Prostate gland (tissue), 2 donors: ENCODE measurements at regions not wholly inside any gene's neighbourhood (a gene's known extent, or its start where the extent isn't known, plus 50 kb on each side); places are given as distances from the start of the nearest gene placed in this dataset.

Experiments
- DNase-seq: peaks from one replicate; pipeline ENCODE4 v3.0.0-alpha.2; 2019; ENCODE audit warnings: low spot score
- H3K27ac ChIP-seq, 2 donors: fragments of 200-600 bp; sonication (generic); 2 replicates each; pipeline ENCODE4 v1.5.1; 2017 to 2019
- H3K27me3 ChIP-seq: fragments of 200-600 bp; sonication (generic); replicated peaks from 2 replicates; pipeline ENCODE4 v1.5.1; 2019; ENCODE audit not compliant: insufficient read depth
- H3K36me3 ChIP-seq, 2 donors: fragments of 200-600 bp; sonication (generic); 1 replicate in 1 of 2; 2 replicates in 1 of 2; pipeline versions ENCODE4 v1.5.1 to v1.8.1; 2017 to 2019
- H3K4me1 ChIP-seq: fragments of 200-600 bp; sonication (generic); replicated peaks from 2 replicates; pipeline ENCODE4 v1.5.1; 2019
- H3K4me3 ChIP-seq, 2 donors: fragments of 200-600 bp; sonication (generic); 2 replicates each; pipeline ENCODE4 v1.5.1; 2017 to 2019
- H3K9me3 ChIP-seq: fragments of 200-600 bp; sonication (generic); 2 replicates; pipeline ENCODE4 v1.5.1; 2017
- POLR2A ChIP-seq: fragments of 450-650 bp; IDR thresholded peaks from one replicate; pipeline ENCODE4 v1.6.1; 2016; ENCODE audit warnings: antibody characterized with exemption, mild to moderate bottlenecking
- POLR2AphosphoS5 ChIP-seq: sonication (generic); formaldehyde crosslinking; IDR thresholded peaks from one replicate; pipeline ENCODE4 v1.6.1; 2017; ENCODE audit warnings: antibody characterized with exemption
- whole genome bisulfite sequencing: methylation state at CpG from one replicate; pipeline ENCODE4 v1.1.5; 2018; 5-methylcytosine and 5-hydroxymethylcytosine counted together
- intact Hi-C: fragments of 100-400 bp; cut with DNase I; formaldehyde crosslinking; loops from one replicate; pipeline ENCODE4 v1.14.2; 2022
- TF ChIP-seq, protein P1 (sequence below), 4 experiments: fragments of 200-600 bp in 2 of 4; fragments of 450-650 bp in 2 of 4; sonication (generic) in 2 of 4; IDR thresholded peaks; 1 replicate in 3 of 4; 2 replicates in 1 of 4; pipeline ENCODE4 v1.5.1; 2016 to 2019; ENCODE audit warnings: antibody characterized with exemption in 4 of 4, mild to moderate bottlenecking in 2 of 4, moderate library complexity in 2 of 4

DNA sequence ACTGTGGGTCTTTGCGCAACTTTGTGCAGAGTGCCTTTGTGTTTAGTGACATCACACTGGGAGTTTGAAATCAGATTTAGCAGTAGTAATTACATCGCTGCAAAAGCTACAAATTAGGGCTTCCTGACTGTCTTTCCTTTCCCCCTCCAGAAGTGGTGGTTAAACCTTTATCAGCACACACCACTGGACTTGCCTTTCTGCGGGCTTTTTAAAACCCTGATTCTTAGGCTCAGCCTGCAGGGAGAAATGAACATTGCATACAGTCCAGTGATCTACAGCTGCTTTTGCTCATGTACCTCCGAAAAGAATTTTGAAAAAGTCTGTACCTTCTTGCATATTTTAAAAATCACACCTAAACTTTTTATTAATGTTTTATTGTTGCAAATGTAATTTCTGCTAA is 219.7 kb upstream of the NAALADL2 start:
- intact Hi-C loops: no loop called here
- no peak for DNase-seq
- Histone ChIP-seq H3K4me3 (no peak overlapping the region), H3K27me3 (no peaks in the 10 kb centered on the region), H3K4me1 (no peaks in the 10 kb centered on the region), H3K9me3 (no peaks in the 10 kb centered on the region), H3K36me3 (no peaks in the 10 kb centered on the region), H3K27ac (no peak overlapping the region)
- 87% methylated on average over 4 of the region's 4 CpGs for WGBS
- no peak for TF ChIP-seq POLR2AphosphoS5
- TF ChIP-seq, protein P1, sequence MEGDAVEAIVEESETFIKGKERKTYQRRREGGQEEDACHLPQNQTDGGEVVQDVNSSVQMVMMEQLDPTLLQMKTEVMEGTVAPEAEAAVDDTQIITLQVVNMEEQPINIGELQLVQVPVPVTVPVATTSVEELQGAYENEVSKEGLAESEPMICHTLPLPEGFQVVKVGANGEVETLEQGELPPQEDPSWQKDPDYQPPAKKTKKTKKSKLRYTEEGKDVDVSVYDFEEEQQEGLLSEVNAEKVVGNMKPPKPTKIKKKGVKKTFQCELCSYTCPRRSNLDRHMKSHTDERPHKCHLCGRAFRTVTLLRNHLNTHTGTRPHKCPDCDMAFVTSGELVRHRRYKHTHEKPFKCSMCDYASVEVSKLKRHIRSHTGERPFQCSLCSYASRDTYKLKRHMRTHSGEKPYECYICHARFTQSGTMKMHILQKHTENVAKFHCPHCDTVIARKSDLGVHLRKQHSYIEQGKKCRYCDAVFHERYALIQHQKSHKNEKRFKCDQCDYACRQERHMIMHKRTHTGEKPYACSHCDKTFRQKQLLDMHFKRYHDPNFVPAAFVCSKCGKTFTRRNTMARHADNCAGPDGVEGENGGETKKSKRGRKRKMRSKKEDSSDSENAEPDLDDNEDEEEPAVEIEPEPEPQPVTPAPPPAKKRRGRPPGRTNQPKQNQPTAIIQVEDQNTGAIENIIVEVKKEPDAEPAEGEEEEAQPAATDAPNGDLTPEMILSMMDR (IDR thresholded peaks at IDR 0.05): no peak
- TF ChIP-seq POLR2A: no peak

DNA sequence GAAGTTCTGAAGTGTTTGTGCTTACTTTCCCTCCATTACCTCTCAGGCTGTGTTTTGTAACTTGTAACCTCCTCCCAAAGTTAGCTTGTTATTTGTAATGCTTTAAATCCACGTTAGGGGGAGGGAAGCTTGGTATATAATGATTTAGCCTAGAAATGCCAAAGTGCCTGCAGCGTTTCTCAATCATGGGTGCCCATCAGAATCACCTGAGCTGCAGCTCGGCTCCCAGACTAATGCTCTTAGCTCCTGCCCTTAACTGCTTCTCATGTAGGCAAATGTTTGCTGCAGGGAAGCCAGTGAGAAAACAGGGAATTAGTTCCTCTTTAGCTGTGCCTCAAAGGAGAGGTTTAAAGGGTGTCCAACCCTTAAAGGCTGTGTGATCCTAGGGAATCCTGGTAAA is 219.2 kb upstream of the NAALADL2 start:
- 76% methylated on average over 3 of the region's 3 CpGs for WGBS

DNA sequence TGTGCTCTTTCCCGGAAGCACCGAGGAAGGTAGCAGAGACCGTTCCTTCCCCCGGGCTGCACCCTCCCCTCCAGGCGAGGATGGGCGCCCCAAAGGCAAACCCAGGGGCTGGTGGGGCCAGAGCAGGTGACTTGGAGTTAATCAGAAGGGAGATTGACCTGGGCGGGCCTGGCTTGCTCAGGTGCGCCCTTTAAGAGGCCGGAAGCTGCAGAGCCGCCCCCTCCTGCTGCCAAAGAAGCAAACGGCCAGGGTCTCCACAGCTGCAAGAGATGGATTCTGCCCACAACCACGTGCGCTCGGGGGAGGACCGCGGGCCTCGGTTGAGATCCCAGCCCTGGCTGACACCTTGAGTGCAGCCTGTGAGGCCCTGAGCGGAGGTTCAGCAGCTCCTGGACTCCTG is 218.2 kb upstream of the NAALADL2 start:
- no peak for TF ChIP-seq POLR2A
- TF ChIP-seq, protein P1 (IDR thresholded peaks at IDR 0.05): no peak
- TF ChIP-seq POLR2AphosphoS5: no peak
- H3K4me3 ChIP-seq: no peak overlapping the region

More for the DNA sequence above, 219.2 kb upstream of the NAALADL2 start:
- no peaks in the 10 kb centered on the region for H3K36me3 ChIP-seq
- no peak overlapping the region for H3K27ac ChIP-seq
- no peaks in the 10 kb centered on the region for H3K9me3 ChIP-seq
- H3K4me1 ChIP-seq: no peaks in the 10 kb centered on the region
- no peak overlapping the region for H3K4me3 ChIP-seq
- no peak for DNase-seq
- intact Hi-C loops: no loop called here
- no peaks in the 10 kb centered on the region for H3K27me3 ChIP-seq
- TF ChIP-seq, protein P1 (IDR thresholded peaks at IDR 0.05): no peak
- TF ChIP-seq POLR2A: no peak
- TF ChIP-seq POLR2AphosphoS5: no peak

DNA sequence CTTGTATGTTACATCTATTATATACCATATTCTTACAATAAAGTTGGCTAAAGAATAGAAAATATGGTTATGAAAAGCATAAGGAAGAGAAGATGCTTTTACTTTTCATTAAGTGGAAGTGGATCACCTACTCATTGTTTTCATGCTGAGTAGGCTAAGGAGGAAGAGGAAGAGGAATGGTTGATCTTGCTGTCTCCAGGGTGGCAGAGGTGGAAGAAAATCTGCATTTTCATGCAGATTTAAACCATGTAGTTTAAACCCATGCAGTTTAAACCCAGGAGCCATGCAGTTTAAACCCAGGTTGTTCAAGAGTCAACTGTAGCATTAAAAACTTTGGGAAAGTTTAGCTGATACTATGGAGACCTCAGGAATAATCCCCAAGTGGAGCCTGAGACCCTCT is 214.8 kb upstream of the NAALADL2 start:
- Histone ChIP-seq H3K27ac (no peak overlapping the region), H3K4me3 (no peak overlapping the region), H3K9me3 (no peaks in the 10 kb centered on the region), H3K36me3 (no peaks in the 10 kb centered on the region), H3K4me1 (no peaks in the 10 kb centered on the region), H3K27me3 (no peaks in the 10 kb centered on the region)
- no peak for TF ChIP-seq POLR2A
- TF ChIP-seq POLR2AphosphoS5: no peak
- TF ChIP-seq, protein P1 (IDR thresholded peaks at IDR 0.05): no peak
- DNase-seq: no peak
- intact Hi-C loops: no loop called here

More for the DNA sequence above, 218.2 kb upstream of the NAALADL2 start:
- WGBS: 96% methylated on average over 18 of the region's 18 CpGs
- no peaks in the 10 kb centered on the region for H3K4me1 ChIP-seq
- H3K36me3 ChIP-seq: no peaks in the 10 kb centered on the region
- no peak for DNase-seq
- no peaks in the 10 kb centered on the region for H3K27me3 ChIP-seq
- no peak overlapping the region for H3K27ac ChIP-seq
- no peaks in the 10 kb centered on the region for H3K9me3 ChIP-seq
- intact Hi-C loops: no loop called here

DNA sequence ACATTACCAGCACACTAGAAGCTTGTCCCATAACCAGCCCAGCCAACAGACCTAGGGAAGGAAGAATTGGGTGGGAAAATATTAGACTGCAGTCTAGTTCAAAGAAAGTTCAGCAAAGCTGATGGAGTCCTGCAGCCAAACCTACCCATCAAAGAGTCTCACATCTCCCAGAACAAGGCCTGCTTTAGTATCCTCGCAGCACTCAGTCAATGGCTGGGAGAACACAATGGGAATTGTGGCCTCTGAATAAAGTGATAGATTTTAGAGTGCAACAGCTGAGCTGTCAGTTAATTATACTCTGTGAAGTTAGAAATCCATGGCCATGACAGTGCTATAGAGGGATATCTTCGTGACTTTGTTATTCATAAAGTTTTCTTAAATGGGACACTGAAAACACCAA is 207.2 kb upstream of the NAALADL2 start:
- Histone ChIP-seq H3K4me3 (no peak overlapping the region), H3K27ac (no peak overlapping the region), H3K36me3 (no peaks in the 10 kb centered on the region), H3K27me3 (no peaks in the 10 kb centered on the region), H3K4me1 (no peaks in the 10 kb centered on the region), H3K9me3 (no peaks in the 10 kb centered on the region)
- WGBS: 95% methylated on average over 2 of the region's 2 CpGs
- DNase-seq: no peak
- intact Hi-C loops: no loop called here
- TF ChIP-seq, protein P1 (IDR thresholded peaks at IDR 0.05): no peak
- TF ChIP-seq POLR2AphosphoS5 (no peak), POLR2A (no peak)
